ENCODE measurements at regions not wholly inside any gene's neighbourhood (a gene's known extent, or its start where the extent isn't known, plus 50 kb on each side); places are given as distances from the start of the nearest gene placed in this dataset.

GRCh38 chr13:33722216-33722915 is 95.6 kb upstream of the RFC3 start:
- Histone ChIP-seq H3K27me3 (replicated peaks in 1 of 2; ENCODE audit: control insufficient read depth in 2 of 2, insufficient read depth in 2 of 2, low read length in 1 of 2) (no peaks in the 10 kb centered on the region), H3K9me3 (replicated peaks; ENCODE audit: control insufficient read depth, insufficient read depth, low read length) (no peaks in the 10 kb centered on the region; the same call in 1 of the 3 replicates), H3K36me3 (ENCODE audit: control insufficient read depth in 2 of 2, insufficient read depth in 2 of 2, low read length in 1 of 2) (no peaks in the 10 kb centered on the region), H3K4me3 (0 out of 2 replicates have a peak overlapping the region, but pooled peaks have one; percentile 6), H3K9ac (ENCODE audit: control insufficient read depth, insufficient read depth, low read length) (no peak overlapping the region), H3K79me2 (ENCODE audit: control insufficient read depth, insufficient read depth, low read length) (no peaks in the 10 kb centered on the region), H3K4me2 (ENCODE audit: control insufficient read depth, insufficient read depth) (peak overlapping the region; percentile 66), H3K4me1 (ENCODE audit: control insufficient read depth, insufficient read depth, low read length) (peaks cover 26% of the 10 kb centered on the region), H2AFZ (ENCODE audit: control insufficient read depth, low read depth, low read length) (peak overlapping the region; percentile 76), H3K27ac (ENCODE audit: control insufficient read depth, insufficient read depth) (peak overlapping the region; percentile 78), H4K20me1 (ENCODE audit: control insufficient read depth, insufficient read depth) (no peaks in the 10 kb centered on the region)
- no TSS peak for BruUV-seq (replicated peaks)
- ChIA-PET CTCF (interaction anchor here (0.7 to 5.7 kb wide), 16 partner anchors 13 to 1442 kb away, joined by 3 to 93 read pairs (median 6); partner anchors contain the start of gene PDS5B), POLR2A (interaction anchor here (1.2 to 3.9 kb wide), 2 partner anchors 44 to 179 kb away, joined by 7 to 20 read pairs; no protein-coding TSS in a partner anchor), SMC1A (ENCODE audit: uncharacterized antibody, unreplicated experiment) (interaction anchor here (0.8 to 5.7 kb wide), 22 partner anchors 8 to 572 kb away, joined by 3 to 134 read pairs (median 4); no protein-coding TSS in a partner anchor), RAD21 (ENCODE audit: unreplicated experiment) (interaction anchor here (0.5 to 6.4 kb wide), 17 partner anchors 12 to 1136 kb away, joined by 3 to 132 read pairs (median 4); partner anchors contain the start of genes PDS5B and RFC3)
- 2% methylated on average over 3 of the region's 3 CpGs for whole genome bisulfite sequencing (ENCODE audit: insufficient coverage, insufficient replicate concordance, low lambda C conversion rate, missing lambda C conversion rate)
- in situ Hi-C loops (cut with MboI): loop anchor here (5.0 to 25.0 kb wide), 4 partner anchors 40 to 1135 kb away; partner anchors contain the start of gene PDS5B
- intact Hi-C loops (cut with micrococcal nuclease; ENCODE audit: unreplicated experiment): loop anchor here (2.0 to 10.0 kb wide), 4 partner anchors 352 to 1135 kb away; partner anchors contain the start of gene PDS5B
- FAIRE-seq (no peak), ATAC-seq (peak; percentile 74), DNase-seq (ENCODE audit: low read depth, low spot score) (no peak)
- no peak for TF ChIP-seq RAD51 (IDR thresholded peaks at IDR 0.05)
- no peak for TF ChIP-seq GATAD2B (conservative IDR thresholded peaks at IDR 0.05; ENCODE audit: low read depth)
- TF ChIP-seq TBL1XR1 (IDR thresholded peaks at IDR 0.05; ENCODE audit: low read depth, low read length): no peak
- no peak for TF ChIP-seq CBX3 (IDR thresholded peaks at IDR 0.05; ENCODE audit: borderline replicate concordance, low read depth)
- TF ChIP-seq DPF2 (IDR thresholded peaks at IDR 0.05): no peak
- no peak for TF ChIP-seq CTCF (IDR thresholded peaks at IDR 0.05 in 2 of 3, conservative IDR thresholded peaks at IDR 0.05 in 1 of 3; ENCODE audit: control insufficient read depth in 2 of 3, extremely low read depth in 1 of 3, insufficient read depth in 1 of 3, low read depth in 3 of 3, low read length in 3 of 3)
- TF ChIP-seq SUZ12 (IDR thresholded peaks at IDR 0.05; ENCODE audit: unreplicated experiment): no peak
- TF ChIP-seq IKZF2 (IDR thresholded peaks at IDR 0.05): no peak
- TF ChIP-seq ZSCAN29 (IDR thresholded peaks at IDR 0.05): no peak
- TF ChIP-seq E2F4 (IDR thresholded peaks at IDR 0.05; ENCODE audit: low read depth, low read length): no peak
- TF ChIP-seq FOS (IDR thresholded peaks at IDR 0.05; ENCODE audit: borderline replicate concordance, extremely low read depth, insufficient read length): no peak
- no peak for TF ChIP-seq SPI1 (IDR thresholded peaks at IDR 0.05; ENCODE audit: borderline replicate concordance, insufficient read depth, low read depth, low read length)
- 0 out of 2 replicates have a peak, but pooled peaks have one; percentile 17 for TF ChIP-seq JUNB (IDR thresholded peaks at IDR 0.05)
- no peak for TF ChIP-seq CREM (IDR thresholded peaks at IDR 0.05; ENCODE audit: low read depth)
- 0 out of 2 replicates have a peak, but pooled peaks have one; percentile 11 for TF ChIP-seq FOXM1 (IDR thresholded peaks at IDR 0.05; ENCODE audit: low read depth, low read length)
- no peak for TF ChIP-seq PAX5 (IDR thresholded peaks at IDR 0.05; ENCODE audit: borderline replicate concordance, low read depth, low read length)
- no peak for TF ChIP-seq E2F8 (IDR thresholded peaks at IDR 0.05; ENCODE audit: low read depth, partially characterized antibody)
- TF ChIP-seq ASH2L (IDR thresholded peaks at IDR 0.05; ENCODE audit: borderline replicate concordance, low read depth): 0 out of 2 replicates have a peak, but pooled peaks have one; percentile 44
- no peak for TF ChIP-seq GABPA (IDR thresholded peaks at IDR 0.05; ENCODE audit: low read depth)

Measured in GM12878 (cell line).